ENCODE measurements at regions not wholly inside any gene's neighbourhood (a gene's known extent, or its start where the extent isn't known, plus 50 kb on each side); places are given as distances from the start of the nearest gene placed in this dataset.

DNA sequence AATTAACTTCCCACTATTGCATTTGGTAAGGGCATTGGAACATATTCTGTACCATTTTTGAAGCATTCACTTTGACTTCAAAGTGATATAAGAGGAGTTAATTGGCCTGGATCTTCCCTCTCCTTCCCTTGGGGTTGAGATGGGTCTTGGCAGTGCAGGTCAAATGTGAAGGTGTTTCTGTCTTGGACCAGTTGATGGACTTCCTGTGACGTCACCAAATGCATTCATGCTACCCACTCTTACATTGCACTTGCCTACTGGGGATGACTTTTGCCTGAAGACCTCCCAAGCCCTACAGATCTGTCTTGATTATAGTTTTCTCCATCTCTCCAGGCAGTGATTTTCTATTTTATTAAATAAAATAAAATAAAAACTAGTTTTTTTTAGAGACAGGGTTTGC lies 221.5 kb downstream of the BUB3 start:
- in situ Hi-C loops (cut with HindIII; ENCODE audit: low sequenced_read_pairs): no loop called here
- TF ChIP-seq, protein P1, sequence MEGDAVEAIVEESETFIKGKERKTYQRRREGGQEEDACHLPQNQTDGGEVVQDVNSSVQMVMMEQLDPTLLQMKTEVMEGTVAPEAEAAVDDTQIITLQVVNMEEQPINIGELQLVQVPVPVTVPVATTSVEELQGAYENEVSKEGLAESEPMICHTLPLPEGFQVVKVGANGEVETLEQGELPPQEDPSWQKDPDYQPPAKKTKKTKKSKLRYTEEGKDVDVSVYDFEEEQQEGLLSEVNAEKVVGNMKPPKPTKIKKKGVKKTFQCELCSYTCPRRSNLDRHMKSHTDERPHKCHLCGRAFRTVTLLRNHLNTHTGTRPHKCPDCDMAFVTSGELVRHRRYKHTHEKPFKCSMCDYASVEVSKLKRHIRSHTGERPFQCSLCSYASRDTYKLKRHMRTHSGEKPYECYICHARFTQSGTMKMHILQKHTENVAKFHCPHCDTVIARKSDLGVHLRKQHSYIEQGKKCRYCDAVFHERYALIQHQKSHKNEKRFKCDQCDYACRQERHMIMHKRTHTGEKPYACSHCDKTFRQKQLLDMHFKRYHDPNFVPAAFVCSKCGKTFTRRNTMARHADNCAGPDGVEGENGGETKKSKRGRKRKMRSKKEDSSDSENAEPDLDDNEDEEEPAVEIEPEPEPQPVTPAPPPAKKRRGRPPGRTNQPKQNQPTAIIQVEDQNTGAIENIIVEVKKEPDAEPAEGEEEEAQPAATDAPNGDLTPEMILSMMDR (IDR thresholded peaks at IDR 0.05; ENCODE audit: low read depth, low read length, missing control alignments): no peak

DNA sequence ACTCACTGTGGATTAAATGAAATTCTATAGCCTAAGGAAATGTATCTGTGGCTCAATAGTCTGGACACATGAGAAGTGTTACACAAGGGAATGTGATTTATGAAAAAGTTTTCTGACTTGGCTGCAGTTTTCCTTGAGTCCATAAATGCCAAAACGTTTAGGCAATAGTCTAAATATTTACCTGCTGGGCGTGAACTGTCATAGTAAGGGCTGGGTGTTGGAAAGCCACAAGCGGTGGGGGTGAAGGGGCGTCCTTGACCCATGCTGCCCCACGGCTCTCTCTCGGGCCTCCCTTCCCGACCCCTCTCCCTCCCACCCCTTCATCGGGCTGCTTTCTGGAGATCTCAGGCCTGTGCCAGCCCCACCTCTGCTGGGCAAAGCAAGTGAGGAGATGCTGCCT lies 223.7 kb downstream of the BUB3 start:
- in situ Hi-C loops (cut with HindIII; ENCODE audit: low sequenced_read_pairs): no loop called here
- no peak overlapping the region for H3K4me3 ChIP-seq (ENCODE audit: low read depth, low read length)
- TF ChIP-seq, protein P1 (IDR thresholded peaks at IDR 0.05; ENCODE audit: low read depth, low read length, missing control alignments): no peak
- DNase-seq (ENCODE audit: low read depth): no peak

More for the DNA sequence above, 221.5 kb downstream of the BUB3 start:
- H3K4me3 ChIP-seq (ENCODE audit: low read depth, low read length): no peak overlapping the region
- no peak for DNase-seq (ENCODE audit: low read depth)

DNA sequence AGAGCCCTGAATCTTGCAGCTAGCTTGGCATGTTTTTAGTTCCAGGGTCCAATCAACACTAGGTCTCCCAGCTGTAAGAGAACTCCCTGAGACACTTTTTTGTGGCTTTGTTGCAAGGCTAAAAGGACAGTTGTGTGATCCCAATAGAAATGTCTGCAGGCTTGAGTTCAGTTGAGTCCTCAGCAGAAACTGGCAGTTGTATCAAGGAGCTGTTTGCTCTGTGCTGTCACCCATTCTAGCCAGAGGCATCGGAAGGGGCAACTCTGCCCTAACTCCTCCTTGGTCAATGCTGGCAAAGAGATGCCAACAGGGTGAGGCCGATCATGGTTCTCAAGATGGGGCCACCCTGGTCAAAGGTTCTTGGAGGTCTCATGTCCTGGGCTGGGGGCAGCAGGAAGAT lies 224.1 kb downstream of the BUB3 start:
- H3K4me3 ChIP-seq (ENCODE audit: low read depth, low read length): no peak overlapping the region
- TF ChIP-seq, protein P1 (IDR thresholded peaks at IDR 0.05; ENCODE audit: low read depth, low read length, missing control alignments): no peak
- in situ Hi-C loops (cut with HindIII; ENCODE audit: low sequenced_read_pairs): no loop called here
- no peak for DNase-seq (ENCODE audit: low read depth)

DNA sequence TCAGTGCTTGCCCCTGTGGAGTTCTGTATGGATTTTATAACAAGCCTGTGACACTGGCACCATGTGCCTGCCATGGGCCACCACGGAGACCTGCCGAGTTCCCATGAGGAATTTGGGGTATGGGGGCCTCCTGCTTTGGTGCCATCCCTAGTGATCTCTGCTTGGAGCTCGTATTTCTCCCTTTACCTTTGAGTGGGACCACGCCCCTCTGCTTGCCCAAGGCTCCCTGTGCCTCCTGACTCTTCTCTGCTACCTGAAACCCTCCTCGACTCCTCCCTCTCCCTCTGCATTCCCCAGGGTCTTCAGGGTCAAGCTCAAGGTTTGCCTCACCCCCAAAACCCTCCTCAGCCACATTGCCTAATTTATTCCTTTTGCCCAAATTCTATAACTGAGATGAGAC lies 225.0 kb downstream of the BUB3 start:
- H3K4me3 ChIP-seq (ENCODE audit: low read depth, low read length): no peak overlapping the region
- TF ChIP-seq, protein P1 (IDR thresholded peaks at IDR 0.05; ENCODE audit: low read depth, low read length, missing control alignments): no peak
- in situ Hi-C loops (cut with HindIII; ENCODE audit: low sequenced_read_pairs): no loop called here
- DNase-seq (ENCODE audit: low read depth): no peak

DNA sequence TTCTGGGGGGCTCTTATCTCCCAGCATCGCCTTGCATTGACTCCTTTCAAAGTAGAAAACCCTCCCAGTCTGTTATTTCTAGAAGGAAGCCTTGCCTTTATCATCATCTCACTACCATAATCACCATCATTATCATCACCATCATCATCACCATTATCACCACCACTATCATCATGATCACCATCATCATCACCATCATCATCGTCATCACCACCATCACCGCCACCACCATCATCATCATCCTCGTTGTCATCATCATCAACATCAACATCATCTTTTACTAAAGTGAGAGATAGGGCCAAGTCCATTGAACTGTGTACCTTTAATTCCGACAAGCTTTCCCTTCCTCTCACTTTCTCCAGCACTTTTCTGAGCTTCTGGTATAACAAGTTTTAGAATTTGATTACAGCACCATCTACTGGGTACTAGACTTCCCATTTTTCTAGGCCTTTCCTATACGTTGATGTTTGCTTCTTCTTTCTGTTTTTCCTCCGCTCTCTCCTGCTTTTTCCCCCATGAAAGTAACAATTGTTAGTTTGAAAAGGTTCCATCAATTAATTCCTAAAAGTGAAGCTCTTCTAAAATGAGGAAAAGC lies 226.4 kb downstream of the BUB3 start:
- in situ Hi-C loops (cut with HindIII; ENCODE audit: low sequenced_read_pairs): no loop called here
- DNase-seq (ENCODE audit: low read depth): no peak
- H3K4me3 ChIP-seq (ENCODE audit: low read depth, low read length): no peak overlapping the region
- TF ChIP-seq, protein P1 (IDR thresholded peaks at IDR 0.05; ENCODE audit: low read depth, low read length, missing control alignments): peak; percentile 39

DNA sequence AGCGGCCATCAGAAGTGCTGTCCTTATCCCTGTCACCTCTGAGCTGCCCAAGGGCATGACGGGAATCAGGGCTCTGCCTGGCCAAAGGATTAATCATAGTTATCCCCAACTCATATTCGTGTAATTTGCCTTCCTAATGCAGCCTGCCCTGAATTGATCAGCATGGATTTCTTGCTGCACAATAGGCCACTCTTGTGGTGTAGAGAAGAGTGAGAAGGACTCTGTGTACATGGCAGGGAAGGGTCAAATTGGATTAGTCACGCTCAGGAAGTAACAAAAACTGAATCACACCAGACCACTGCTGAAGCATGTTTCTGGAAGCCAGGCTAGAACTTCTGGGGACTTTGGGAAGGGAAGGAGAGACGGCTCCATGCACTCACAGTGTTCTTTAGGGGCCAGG lies 227.0 kb downstream of the BUB3 start:
- TF ChIP-seq, protein P1 (IDR thresholded peaks at IDR 0.05; ENCODE audit: low read depth, low read length, missing control alignments): no peak
- no peak overlapping the region for H3K4me3 ChIP-seq (ENCODE audit: low read depth, low read length)
- in situ Hi-C loops (cut with HindIII; ENCODE audit: low sequenced_read_pairs): no loop called here
- no peak for DNase-seq (ENCODE audit: low read depth)

Data from astrocyte of the cerebellum (primary cell).